GM18520 (cell line): ENCODE measurements at regions not wholly inside any gene's neighbourhood (a gene's known extent, or its start where the extent isn't known, plus 50 kb on each side); places are given as distances from the start of the nearest gene placed in this dataset.

Source experiments
- ATAC-seq: cut with Tn5 transposase; IDR thresholded peaks from one replicate; pipeline ENCODE4 v1.9.1; 2021; ENCODE audit not compliant: unreplicated experiment

DNA sequence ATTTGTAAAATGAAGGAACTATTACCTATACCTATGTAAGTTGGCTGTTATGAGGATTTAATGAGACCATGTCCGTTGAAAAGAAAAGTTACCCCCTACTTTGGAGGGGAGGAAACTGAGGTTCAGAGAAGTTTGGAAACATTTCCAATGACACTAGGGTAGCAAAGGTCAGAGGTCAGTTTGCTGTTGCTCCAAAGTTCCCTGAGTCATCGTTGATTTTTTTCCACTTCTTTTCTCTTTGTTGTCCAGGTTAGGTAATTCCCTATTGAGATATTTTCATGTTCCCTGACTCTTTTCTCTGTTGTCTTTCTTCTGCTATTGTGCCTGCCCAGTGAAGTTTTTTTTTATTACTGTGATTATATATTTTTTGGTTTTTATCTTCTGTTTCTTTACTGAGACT, 213.8 kb upstream of the C1orf174 start:
- no peak for ATAC-seq

DNA sequence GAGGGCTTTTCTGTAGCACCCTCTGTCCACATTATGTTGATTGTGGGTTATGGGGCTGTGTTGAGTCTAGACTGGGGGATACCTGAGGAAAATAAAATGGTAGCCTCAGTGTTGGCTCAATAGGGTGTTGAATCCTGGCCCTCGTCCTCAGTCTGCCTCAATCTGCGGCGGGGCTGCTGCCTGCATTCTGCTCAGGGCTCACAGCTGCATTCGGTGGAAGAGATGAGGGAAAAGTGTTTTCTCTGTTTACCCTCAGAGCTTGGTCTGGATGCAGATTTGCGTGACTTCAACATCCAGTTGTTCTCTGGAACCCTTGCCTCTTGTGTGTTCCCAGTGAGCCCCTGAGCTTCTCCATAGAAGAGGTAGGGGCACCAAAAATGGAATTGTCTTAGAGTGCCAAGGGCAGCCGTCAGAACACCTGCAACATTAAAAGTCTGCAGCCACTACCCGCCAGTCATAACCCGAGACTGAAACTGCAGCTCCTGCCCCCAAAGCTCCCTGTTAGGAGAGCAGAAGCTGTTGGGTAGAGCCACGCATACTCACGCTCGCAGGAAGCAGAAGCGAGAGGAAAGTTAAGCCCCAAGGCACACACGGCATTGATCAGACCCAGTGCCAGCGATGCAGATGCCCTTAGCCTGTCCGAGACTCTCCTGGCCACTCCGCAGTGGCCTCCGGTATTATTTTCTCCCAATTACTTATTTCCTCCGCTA, 215.3 kb upstream of the C1orf174 start:
- no peak for ATAC-seq

- no peak for ATAC-seq
These were observed 217.1 kb upstream of the C1orf174 start for GRCh38 chr1:4117196-4117595.

DNA sequence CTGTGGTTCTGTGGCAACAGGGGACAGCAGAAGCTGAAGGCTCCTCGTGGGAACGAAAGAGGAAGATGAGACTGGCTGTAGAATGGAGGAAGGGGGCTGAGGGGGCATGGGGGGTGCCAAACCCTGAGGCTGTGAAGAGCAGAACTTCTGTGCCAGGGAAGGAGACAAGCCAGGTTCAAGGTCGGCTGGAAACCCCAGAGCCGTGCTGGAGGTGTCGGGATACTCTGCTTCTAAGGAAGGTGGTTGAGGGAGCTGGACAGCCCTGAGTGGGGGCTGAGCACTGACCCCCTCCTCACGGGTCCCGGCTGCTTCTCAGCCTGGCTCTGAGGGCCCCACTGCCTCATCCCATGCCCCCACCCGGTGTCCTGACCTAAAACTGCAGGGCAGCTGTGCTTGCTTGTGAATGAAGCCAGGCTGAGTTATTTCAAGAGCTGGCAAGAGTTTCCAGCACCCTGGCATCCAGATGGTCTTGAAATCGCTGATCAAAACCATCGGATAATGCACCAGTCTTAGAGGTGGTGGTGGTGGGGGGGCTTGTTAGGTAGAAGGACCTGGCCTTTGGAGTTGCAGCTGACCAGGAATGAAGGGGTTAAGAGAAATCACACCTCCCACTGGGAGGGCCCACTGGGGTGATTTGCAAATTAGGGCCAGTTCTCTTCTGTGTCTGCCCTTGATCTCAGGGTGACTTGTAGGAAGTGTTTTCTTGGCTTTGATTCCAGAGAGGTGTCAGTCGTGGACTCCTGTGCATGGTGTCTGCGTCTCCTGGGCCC, 218.9 kb upstream of the C1orf174 start:
- no peak for ATAC-seq

DNA sequence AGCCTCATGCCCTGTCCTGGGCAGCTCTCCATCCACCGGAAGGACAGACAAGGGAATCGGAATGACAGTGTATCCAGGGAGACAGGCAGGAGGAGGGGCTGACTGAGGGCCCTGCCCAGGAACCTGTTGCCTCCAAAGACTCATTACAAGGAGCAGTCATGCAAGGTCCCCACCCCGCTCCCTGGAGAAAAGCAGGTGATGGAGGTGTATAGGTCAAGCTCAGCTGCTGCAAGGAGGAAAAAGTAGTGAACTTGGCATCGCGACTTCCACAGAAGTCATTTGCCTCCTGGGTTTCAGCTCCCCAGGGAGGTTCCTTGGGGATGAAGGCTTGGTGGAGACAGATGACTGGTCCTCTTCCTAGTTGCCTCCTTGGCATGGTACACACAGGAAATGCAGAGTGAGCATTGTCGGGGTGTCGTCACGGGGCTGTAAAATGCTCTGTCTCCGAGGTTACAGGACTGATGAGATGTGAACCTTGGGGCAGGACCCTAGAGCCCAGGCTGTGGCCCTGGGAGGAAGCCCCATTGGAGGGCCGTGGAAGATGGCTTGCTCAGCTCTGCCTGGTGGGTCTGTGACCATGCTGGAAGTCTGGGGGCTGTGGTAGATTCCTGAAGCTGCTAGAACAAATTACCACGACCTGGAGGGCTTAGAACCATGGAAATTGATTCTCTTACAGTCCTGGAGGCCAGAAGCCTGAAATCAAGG, 219.6 kb upstream of the C1orf174 start:
- ATAC-seq: no peak

- no peak for ATAC-seq
These were observed 220.7 kb upstream of the C1orf174 start for GRCh38 chr1:4120557-4121292.

GRCh38 chr1:4121293-4121684, 221.2 kb upstream of the C1orf174 start:
- ATAC-seq: no peak

DNA sequence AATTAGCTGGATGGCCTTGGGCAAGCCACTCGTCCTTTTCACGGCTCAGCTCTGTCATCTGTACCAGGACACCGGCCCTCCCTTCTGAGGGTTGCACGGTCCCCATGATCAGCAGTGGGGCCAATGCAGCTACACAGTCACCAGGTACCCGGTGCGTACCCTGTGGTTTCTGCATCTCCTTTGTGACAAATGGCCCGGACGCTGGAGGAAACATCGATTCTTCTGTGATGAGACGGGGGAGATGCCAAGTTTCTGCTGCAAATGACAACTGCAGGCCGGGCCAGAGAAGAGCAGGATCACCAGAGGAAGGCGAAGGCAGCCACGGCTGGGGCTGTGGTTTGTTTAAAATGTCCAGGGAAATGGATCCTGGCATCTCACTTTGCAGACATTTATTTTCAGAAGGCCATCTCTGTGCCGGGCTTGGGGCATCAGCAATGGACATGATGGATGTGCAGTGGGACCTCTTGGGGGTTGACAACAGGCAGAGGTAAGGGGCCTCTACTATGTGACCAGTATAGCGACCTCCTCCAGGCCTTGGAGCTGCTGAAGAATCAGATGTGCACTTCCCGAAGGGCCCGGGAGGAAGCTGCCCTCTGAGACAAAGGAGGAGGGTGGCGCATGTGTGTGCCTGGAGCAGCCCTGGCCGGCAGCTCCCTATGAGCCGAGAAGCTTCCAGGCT, 221.9 kb upstream of the C1orf174 start:
- ATAC-seq: no peak

DNA sequence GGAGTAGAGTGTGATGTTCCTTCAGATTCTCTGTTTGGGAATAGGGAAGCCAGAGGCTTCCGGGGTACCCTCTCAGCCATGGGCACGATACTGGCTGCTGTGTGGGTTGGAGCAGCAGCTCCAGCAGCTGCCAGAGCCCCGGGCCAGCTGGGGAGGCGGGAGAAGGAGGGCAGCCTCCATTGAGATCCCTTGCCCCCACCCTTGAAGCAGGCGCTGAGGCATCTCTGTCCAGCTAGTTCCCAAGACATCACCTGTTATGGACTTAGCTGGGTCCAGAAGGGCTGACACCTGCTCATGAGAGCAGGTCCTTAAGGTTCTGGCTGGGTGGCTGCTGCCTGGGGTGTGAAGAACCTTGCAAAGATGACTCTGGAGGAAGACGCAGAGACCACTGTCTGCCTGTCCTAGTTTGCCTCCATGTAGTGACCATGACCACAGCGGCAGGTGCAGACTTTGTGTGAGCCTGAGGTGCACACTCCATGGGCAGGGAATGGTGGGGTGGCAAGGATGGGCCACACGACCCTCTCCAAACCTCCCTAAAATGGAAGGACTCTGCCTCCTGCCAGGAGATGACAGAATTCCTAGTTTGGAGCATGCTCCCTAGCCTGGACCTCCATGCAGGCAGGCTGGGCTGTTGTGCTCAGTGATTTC, 222.6 kb upstream of the C1orf174 start:
- no peak for ATAC-seq

- ATAC-seq: no peak
These were observed 224.6 kb upstream of the C1orf174 start for GRCh38 chr1:4124631-4125145.

GRCh38 chr1:4126251-4126650, 226.2 kb upstream of the C1orf174 start:
- ATAC-seq: no peak

DNA sequence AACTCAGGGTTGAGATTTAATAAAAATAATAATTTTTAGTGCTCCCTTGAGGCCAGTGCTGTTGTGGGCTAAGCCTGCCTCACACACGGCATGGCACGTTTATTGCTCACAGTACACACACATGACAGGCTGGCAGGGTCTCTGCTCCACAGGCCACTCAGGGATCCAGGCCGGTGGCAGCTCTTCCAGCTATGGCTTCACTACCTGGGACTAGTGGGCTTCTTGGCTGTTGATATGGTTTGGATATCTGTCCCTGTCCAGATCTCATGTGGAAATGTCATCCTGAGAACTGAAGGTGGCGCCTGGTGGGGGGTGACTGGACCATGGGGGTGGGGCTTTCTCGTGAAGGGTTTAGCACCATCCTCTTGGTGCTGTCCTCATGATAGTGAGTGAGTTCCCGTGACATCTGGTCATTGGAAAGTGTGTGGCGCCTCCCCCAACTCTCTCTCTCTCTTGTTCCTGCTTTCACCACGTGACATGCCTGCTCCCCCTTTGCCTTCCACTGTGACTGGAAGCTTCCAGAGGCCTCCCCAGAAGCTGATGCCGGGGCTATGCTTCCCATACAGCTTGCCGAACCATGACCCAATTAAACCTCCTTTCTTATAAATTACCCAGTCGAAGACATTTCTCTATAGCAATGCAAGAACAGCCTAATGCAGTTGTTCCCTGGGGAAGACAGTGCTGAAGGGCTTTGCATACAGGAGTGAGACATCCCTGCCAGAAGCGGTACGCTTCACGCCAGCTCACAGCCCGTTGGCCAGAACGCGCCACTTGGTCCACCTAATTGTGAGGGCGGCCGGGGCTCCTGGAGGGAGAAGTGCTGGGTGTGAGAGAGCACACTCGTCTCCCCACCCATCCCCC, 226.9 kb upstream of the C1orf174 start:
- ATAC-seq: no peak

GRCh38 chr1:4127592-4128140, 227.6 kb upstream of the C1orf174 start:
- no peak for ATAC-seq

- ATAC-seq: no peak
These were observed 228.5 kb upstream of the C1orf174 start for GRCh38 chr1:4128616-4129015.

- ATAC-seq: no peak
These were observed 229.6 kb upstream of the C1orf174 start for GRCh38 chr1:4129693-4130092.

DNA sequence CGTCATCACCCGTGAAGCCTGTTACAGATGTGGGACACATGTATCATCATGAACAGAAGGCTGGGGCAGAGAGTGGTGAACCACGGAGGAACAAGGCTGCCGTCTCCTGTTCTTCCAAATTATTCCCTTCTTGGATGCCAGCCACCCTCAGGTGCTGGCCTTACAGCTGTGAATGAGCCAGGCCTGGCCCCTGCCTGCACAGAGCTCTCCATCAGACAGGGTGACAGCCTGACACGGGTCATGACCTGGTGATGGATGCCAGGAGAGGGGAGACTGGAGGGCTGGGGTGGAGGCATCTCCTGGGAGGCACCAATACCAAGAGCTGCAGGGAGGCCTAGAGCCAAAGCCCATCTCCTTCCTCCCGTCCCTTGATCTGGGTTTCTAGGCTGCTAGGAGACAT, 230.0 kb upstream of the C1orf174 start:
- ATAC-seq: no peak

- ATAC-seq: no peak
These were observed 231.7 kb upstream of the C1orf174 start for GRCh38 chr1:4131734-4132133.

- ATAC-seq: no peak
These were observed 232.6 kb upstream of the C1orf174 start for GRCh38 chr1:4132352-4133296.
